Hematopoietic multipotent progenitor cell treated with erythropoietin and hydrocortisone succinate and interleukin-3 and kit ligand, for 4 days (in vitro differentiated cells): ENCODE measurements at regions not wholly inside any gene's neighbourhood (a gene's known extent, or its start where the extent isn't known, plus 50 kb on each side); places are given as distances from the start of the nearest gene placed in this dataset.
"Not testable (repeated sequence)": the region's sequence is repeated elsewhere in the genome, so short reads cannot be mapped to it uniquely, and the experiment has no call there.

Source experiments
- DNase-seq: peaks from one replicate; pipeline ENCODE4 v3.0.0-alpha.2; 2015

- no peak for DNase-seq
These were observed 74.7 kb upstream of the PTPN1 start for GRCh38 chr20:50435397-50436051.

GRCh38 chr20:50436052-50436656, 74.0 kb upstream of the PTPN1 start:
- DNase-seq: no peak

GRCh38 chr20:50436696-50437095, 73.5 kb upstream of the PTPN1 start:
- no peak for DNase-seq

GRCh38 chr20:50438986-50439407, 71.2 kb upstream of the PTPN1 start:
- no peak for DNase-seq

GRCh38 chr20:50439539-50440453, 70.4 kb upstream of the PTPN1 start:
- no peak for DNase-seq

GRCh38 chr20:50442512-50442911, 67.7 kb upstream of the PTPN1 start:
- no peak for DNase-seq

- DNase-seq: no peak
These were observed 64.6 kb upstream of the PTPN1 start for GRCh38 chr20:50445354-50446151.

GRCh38 chr20:50446351-50447101, 63.7 kb upstream of the PTPN1 start:
- no peak for DNase-seq

GRCh38 chr20:50447102-50447804, 62.9 kb upstream of the PTPN1 start:
- DNase-seq: no peak

GRCh38 chr20:50447817-50448216, 62.4 kb upstream of the PTPN1 start:
- no peak for DNase-seq

GRCh38 chr20:50448625-50449403, 61.4 kb upstream of the PTPN1 start:
- DNase-seq: not testable (repeated sequence)

GRCh38 chr20:50449738-50450492, 60.3 kb upstream of the PTPN1 start:
- DNase-seq: no peak

GRCh38 chr20:50450493-50450826, 59.7 kb upstream of the PTPN1 start:
- DNase-seq: no peak

- DNase-seq: peak; percentile 79
These were observed 59.1 kb upstream of the PTPN1 start for GRCh38 chr20:50450881-50451752.

GRCh38 chr20:50451792-50452425, 58.3 kb upstream of the PTPN1 start:
- not testable (repeated sequence) for DNase-seq

GRCh38 chr20:50453533-50454244, 56.5 kb upstream of the PTPN1 start:
- no peak for DNase-seq

- not testable (repeated sequence) for DNase-seq
These were observed 54.9 kb upstream of the PTPN1 start for GRCh38 chr20:50455245-50455644.
